HEK293T (cell line): ENCODE measurements at regions not wholly inside any gene's neighbourhood (a gene's known extent, or its start where the extent isn't known, plus 50 kb on each side); places are given as distances from the start of the nearest gene placed in this dataset.

Experiments
- CTCF ChIA-PET: fragments of 350-600 bp; formaldehyde crosslinking; extraction: SDS; loops from one replicate; lab custom pipeline; 2021; ENCODE audit warnings: antibody characterized with exemption, inconsistent platforms; lab: Yijun Ruan, JAX
- POLR2A ChIA-PET: fragments of 350-600 bp; formaldehyde crosslinking; extraction: SDS; loops from one replicate; lab custom pipeline; 2020; ENCODE audit warnings: antibody characterized with exemption, inconsistent platforms; lab: Yijun Ruan, JAX
- DNase-seq: peaks from one replicate; pipeline ENCODE4 v3.0.0; 2012; ENCODE audit warnings: mixed read lengths; ENCODE audit errors: extremely low spot score
- ARNT ChIP-seq: fragments of 450-650 bp; IDR thresholded peaks from 2 replicates; pipeline ENCODE4 v1.6.1; 2017; ENCODE audit warnings: mild to moderate bottlenecking
- BHLHE40 ChIP-seq: fragments of 450-650 bp; IDR thresholded peaks from 2 replicates; pipeline ENCODE4 v1.6.1; 2016; ENCODE audit warnings: mild to moderate bottlenecking, moderate library complexity, borderline replicate concordance
- CTBP1 ChIP-seq: fragments of 450-650 bp; IDR thresholded peaks from 2 replicates; pipeline ENCODE4 v1.6.1; 2016; ENCODE audit warnings: borderline replicate concordance
- ELF4 ChIP-seq: fragments of 450-650 bp; IDR thresholded peaks from 2 replicates; pipeline ENCODE4 v1.6.1; 2017; ENCODE audit warnings: antibody characterized with exemption
- FOXA1 ChIP-seq: fragments of 450-650 bp; IDR thresholded peaks from 2 replicates; pipeline ENCODE4 v1.6.1; 2016; ENCODE audit warnings: mild to moderate bottlenecking
- FOXK2 ChIP-seq: fragments of 450-650 bp; IDR thresholded peaks from 2 replicates; pipeline ENCODE4 v1.6.1; 2016; ENCODE audit warnings: mild to moderate bottlenecking
- FOXM1 ChIP-seq: fragments of 450-650 bp; IDR thresholded peaks from 2 replicates; pipeline ENCODE4 v1.6.1; 2017; ENCODE audit warnings: mild to moderate bottlenecking, borderline replicate concordance
- HDGF ChIP-seq: fragments of 450-650 bp; IDR thresholded peaks from 2 replicates; pipeline ENCODE4 v1.6.1; 2017; ENCODE audit warnings: antibody characterized with exemption, borderline replicate concordance
- L3MBTL2 ChIP-seq: fragments of 450-650 bp; conservative IDR thresholded peaks from 2 replicates; pipeline ENCODE4 v1.6.1; 2016; ENCODE audit warnings: mild to moderate bottlenecking
- LEF1 ChIP-seq: fragments of 450-650 bp; IDR thresholded peaks from 2 replicates; pipeline ENCODE4 v1.6.1; 2017; ENCODE audit warnings: mild to moderate bottlenecking, borderline replicate concordance
- NFRKB ChIP-seq: fragments of 450-650 bp; IDR thresholded peaks from 2 replicates; pipeline ENCODE4 v1.6.1; 2016; ENCODE audit warnings: mild to moderate bottlenecking, moderate library complexity
- PKNOX1 ChIP-seq: fragments of 450-650 bp; IDR thresholded peaks from 2 replicates; pipeline ENCODE4 v1.6.1; 2016
- SP1 ChIP-seq: fragments of 450-650 bp; IDR thresholded peaks from 2 replicates; pipeline ENCODE4 v1.6.1; 2017
- SUZ12 ChIP-seq: fragments of 450-650 bp; IDR thresholded peaks from 2 replicates; pipeline ENCODE4 v1.6.1; 2016; ENCODE audit warnings: mild to moderate bottlenecking
- TARDBP ChIP-seq: fragments of 450-650 bp; IDR thresholded peaks from 2 replicates; pipeline ENCODE4 v1.6.1; 2016
- ZNF384 ChIP-seq: fragments of 450-650 bp; IDR thresholded peaks from 2 replicates; pipeline ENCODE4 v1.6.1; 2016

- ChIA-PET POLR2A (no interaction called here), CTCF (no interaction called here)
- DNase-seq, result no peak
- TF ChIP-seq SUZ12 (no peak), L3MBTL2 (no peak)
Measured at GRCh38 chr14:40601063-40601462, 1005.6 kb upstream of the LRFN5 start.

- ChIA-PET CTCF (no interaction called here), POLR2A (no interaction called here)
- no peak for DNase-seq
- TF ChIP-seq SP1 (no peak), SUZ12 (no peak), L3MBTL2 (no peak), LEF1 (no peak), ELF4 (no peak)
Measured at GRCh38 chr14:40599725-40600124, 1007.0 kb upstream of the LRFN5 start.

DNA sequence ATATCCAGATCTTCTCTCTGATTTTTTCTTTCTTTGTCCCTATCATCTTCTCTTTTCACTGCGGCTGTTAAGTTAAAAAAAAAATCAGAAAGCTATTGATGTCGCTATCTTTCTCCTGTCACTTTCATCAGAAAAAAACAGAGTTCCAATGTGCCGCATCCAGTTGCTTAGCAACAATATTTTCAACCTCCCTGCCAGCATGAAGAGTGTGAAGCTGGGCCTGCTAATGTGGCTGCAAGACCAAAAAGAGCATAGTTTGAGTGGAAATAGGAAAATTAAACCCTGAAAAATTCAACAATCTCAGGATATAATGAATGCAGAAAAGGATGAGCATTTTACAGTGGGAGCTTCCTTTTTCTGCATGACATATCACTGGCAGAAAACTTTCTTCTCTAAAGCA is 1025.4 kb upstream of the LRFN5 start:
- ChIA-PET CTCF (no interaction called here), POLR2A (no interaction called here)
- no peak for DNase-seq
- no peak for TF ChIP-seq FOXA1
- no peak for TF ChIP-seq LEF1
- TF ChIP-seq NFRKB, result no peak
- no peak for TF ChIP-seq PKNOX1
- TF ChIP-seq ZNF384, result no peak
- TF ChIP-seq SP1, result no peak
- no peak for TF ChIP-seq CTBP1
- no peak for TF ChIP-seq SUZ12
- TF ChIP-seq BHLHE40, result no peak
- TF ChIP-seq ELF4, result no peak
- TF ChIP-seq TARDBP, result no peak

GRCh38 chr14:40576880-40577478 is 1029.7 kb upstream of the LRFN5 start:
- ChIA-PET CTCF (no interaction called here), POLR2A (no interaction called here)
- TF ChIP-seq FOXM1 (no peak), ELF4 (no peak), FOXA1 (no peak), SP1 (no peak), ARNT (no peak), CTBP1 (no peak), PKNOX1 (no peak), TARDBP (no peak), FOXK2 (no peak), BHLHE40 (no peak), LEF1 (no peak), SUZ12 (no peak), ZNF384 (no peak), L3MBTL2 (no peak), HDGF (no peak), NFRKB (no peak)
- no peak for DNase-seq

GRCh38 chr14:40574780-40575179 is 1031.9 kb upstream of the LRFN5 start:
- ChIA-PET POLR2A (no interaction called here), CTCF (no interaction called here)
- TF ChIP-seq SUZ12, result no peak
- no peak for TF ChIP-seq LEF1
- TF ChIP-seq SP1, result no peak
- TF ChIP-seq TARDBP, result no peak
- TF ChIP-seq CTBP1, result no peak
- TF ChIP-seq FOXK2, result no peak
- no peak for TF ChIP-seq PKNOX1
- no peak for TF ChIP-seq NFRKB
- no peak for TF ChIP-seq FOXM1
- TF ChIP-seq ELF4, result no peak
- no peak for TF ChIP-seq L3MBTL2
- TF ChIP-seq BHLHE40, result no peak
- no peak for TF ChIP-seq ARNT
- no peak for TF ChIP-seq FOXA1
- TF ChIP-seq HDGF, result no peak
- DNase-seq, result no peak

DNA sequence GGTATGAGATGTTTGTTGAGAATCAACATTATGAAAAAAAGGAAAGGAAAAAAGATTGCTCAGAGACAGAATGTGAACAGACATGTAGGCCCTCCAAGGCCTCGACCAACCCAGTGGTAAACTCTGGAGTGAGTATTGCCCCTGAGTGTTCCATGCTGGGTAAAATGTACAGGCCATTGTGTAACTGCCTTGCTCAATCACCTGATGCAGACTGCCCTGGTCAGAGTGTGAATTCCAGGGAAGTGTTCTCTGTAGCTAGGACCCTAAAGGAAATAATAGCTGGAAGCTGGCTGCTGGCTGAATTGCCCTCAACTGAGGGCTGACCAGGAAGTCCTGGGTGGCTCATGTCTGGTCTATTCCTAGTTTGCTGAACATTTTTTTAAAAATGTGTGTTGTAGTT is 1081.4 kb upstream of the LRFN5 start:
- ChIA-PET CTCF (no interaction called here), POLR2A (no interaction called here)
- no peak for TF ChIP-seq FOXM1
- TF ChIP-seq PKNOX1, result no peak
- TF ChIP-seq HDGF, result no peak
- TF ChIP-seq TARDBP, result no peak
- no peak for TF ChIP-seq ELF4
- no peak for TF ChIP-seq SP1
- no peak for TF ChIP-seq LEF1
- no peak for TF ChIP-seq ZNF384
- TF ChIP-seq SUZ12, result no peak
- no peak for TF ChIP-seq FOXK2
- TF ChIP-seq ARNT, result no peak
- no peak for TF ChIP-seq CTBP1
- TF ChIP-seq FOXA1, result no peak
- TF ChIP-seq NFRKB, result no peak
- TF ChIP-seq L3MBTL2, result no peak
- TF ChIP-seq BHLHE40, result no peak
- DNase-seq, result no peak
